Umbilical cord (tissue), 1 donor: ENCODE measurements at regions not wholly inside any gene's neighbourhood (a gene's known extent, or its start where the extent isn't known, plus 50 kb on each side); places are given as distances from the start of the nearest gene placed in this dataset.
"Not testable (repeated sequence)": the region's sequence is repeated elsewhere in the genome, so short reads cannot be mapped to it uniquely, and the experiment has no call there.

Source experiments
- DNase-seq: peaks from one replicate; pipeline ENCODE4 v3.0.0-alpha.2; 2015; ENCODE audit warnings: low spot score

- not testable (repeated sequence) for DNase-seq
Observed at GRCh38 chr1:83251687-83252086, 747.2 kb downstream of the TTLL7 start.

GRCh38 chr1:83246780-83247179, 752.2 kb downstream of the TTLL7 start:
- not testable (repeated sequence) for DNase-seq

- DNase-seq: not testable (repeated sequence)
Observed at GRCh38 chr1:83244832-83245231, 754.1 kb downstream of the TTLL7 start.

- not testable (repeated sequence) for DNase-seq
Observed at GRCh38 chr1:83239568-83239967, 759.4 kb downstream of the TTLL7 start.

GRCh38 chr1:83238654-83239053, 760.3 kb downstream of the TTLL7 start:
- not testable (repeated sequence) for DNase-seq

GRCh38 chr1:83219788-83220187, 779.1 kb downstream of the TTLL7 start:
- DNase-seq: not testable (repeated sequence)

- DNase-seq: not testable (repeated sequence)
Observed at GRCh38 chr1:83218036-83218716, 780.8 kb downstream of the TTLL7 start.

- DNase-seq: not testable (repeated sequence)
Observed at GRCh38 chr1:83214317-83214716, 784.6 kb downstream of the TTLL7 start.

GRCh38 chr1:83213648-83214047, 785.3 kb downstream of the TTLL7 start:
- DNase-seq: not testable (repeated sequence)

GRCh38 chr1:83212033-83212432, 786.9 kb downstream of the TTLL7 start:
- not testable (repeated sequence) for DNase-seq

- not testable (repeated sequence) for DNase-seq
Observed at GRCh38 chr1:83208540-83208939, 790.4 kb downstream of the TTLL7 start.

- not testable (repeated sequence) for DNase-seq
Observed at GRCh38 chr1:83194610-83195009, 804.3 kb downstream of the TTLL7 start.

- not testable (repeated sequence) for DNase-seq
Observed at GRCh38 chr1:83182033-83182728, 816.8 kb downstream of the TTLL7 start.

GRCh38 chr1:83180621-83181020, 818.3 kb downstream of the TTLL7 start:
- DNase-seq: not testable (repeated sequence)

- DNase-seq: not testable (repeated sequence)
Observed at GRCh38 chr1:83167634-83168033, 831.3 kb downstream of the TTLL7 start.

- DNase-seq: not testable (repeated sequence)
Observed at GRCh38 chr1:83163879-83164475, 835.0 kb downstream of the TTLL7 start.

- DNase-seq: not testable (repeated sequence)
Observed at GRCh38 chr1:83158924-83159323, 840.0 kb downstream of the TTLL7 start.

GRCh38 chr1:83154306-83154705, 844.6 kb downstream of the TTLL7 start:
- not testable (repeated sequence) for DNase-seq

GRCh38 chr1:83151167-83151898, 847.6 kb downstream of the TTLL7 start:
- peak; percentile 84 for DNase-seq

GRCh38 chr1:83150479-83150878, 848.5 kb downstream of the TTLL7 start:
- not testable (repeated sequence) for DNase-seq

- DNase-seq: not testable (repeated sequence)
Observed at GRCh38 chr1:83145820-83146219, 853.1 kb downstream of the TTLL7 start.

- DNase-seq: not testable (repeated sequence)
Observed at GRCh38 chr1:83142802-83143201, 856.1 kb downstream of the TTLL7 start.
